AG08395 (cell line): ENCODE measurements at regions not wholly inside any gene's neighbourhood (a gene's known extent, or its start where the extent isn't known, plus 50 kb on each side); places are given as distances from the start of the nearest gene placed in this dataset.

ENCODE experiments used
- DNase-seq: peaks from one replicate; pipeline ENCODE4 v3.0.0; 2012; ENCODE audit warnings: mixed read lengths, low spot score

DNA sequence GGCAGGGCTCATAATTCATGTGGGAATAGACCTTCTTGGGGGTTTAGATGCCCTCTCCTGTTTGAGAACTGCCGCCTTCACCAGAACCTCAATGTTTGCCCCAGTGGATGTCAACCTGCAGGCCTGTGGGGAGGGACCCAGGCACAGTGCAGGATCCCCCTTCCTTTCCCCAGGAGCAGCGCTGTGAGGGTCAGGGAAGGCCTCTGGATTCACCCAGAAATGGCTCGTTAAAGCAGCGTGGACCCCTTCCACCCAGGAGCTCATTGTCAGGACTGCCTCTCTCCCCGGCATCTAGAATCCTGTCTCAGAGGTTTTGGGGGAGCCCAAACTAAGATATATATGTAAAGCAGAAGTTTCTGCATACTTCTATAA is 188.3 kb downstream of the GADD45G start:
- DNase-seq = no peak

DNA sequence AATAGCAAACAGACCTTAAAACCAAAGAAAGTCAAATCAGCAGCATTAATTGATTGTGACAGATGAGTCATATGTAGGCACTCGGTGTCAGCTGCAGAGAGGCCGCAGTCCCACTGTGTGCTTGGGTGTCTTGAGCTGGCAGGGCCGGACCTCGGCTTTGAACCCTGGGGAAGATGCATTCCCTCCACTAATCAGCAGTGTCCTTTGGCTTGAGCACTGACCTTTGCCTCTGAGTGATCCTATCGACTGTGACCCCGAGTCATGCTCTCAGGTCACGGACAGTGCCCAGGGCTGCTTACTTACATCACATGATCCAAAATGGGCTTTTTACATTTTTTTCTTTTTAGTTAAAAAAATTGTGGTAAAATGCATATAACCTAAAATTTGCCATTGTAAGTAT is 188.7 kb downstream of the GADD45G start:
- no peak for DNase-seq

DNA sequence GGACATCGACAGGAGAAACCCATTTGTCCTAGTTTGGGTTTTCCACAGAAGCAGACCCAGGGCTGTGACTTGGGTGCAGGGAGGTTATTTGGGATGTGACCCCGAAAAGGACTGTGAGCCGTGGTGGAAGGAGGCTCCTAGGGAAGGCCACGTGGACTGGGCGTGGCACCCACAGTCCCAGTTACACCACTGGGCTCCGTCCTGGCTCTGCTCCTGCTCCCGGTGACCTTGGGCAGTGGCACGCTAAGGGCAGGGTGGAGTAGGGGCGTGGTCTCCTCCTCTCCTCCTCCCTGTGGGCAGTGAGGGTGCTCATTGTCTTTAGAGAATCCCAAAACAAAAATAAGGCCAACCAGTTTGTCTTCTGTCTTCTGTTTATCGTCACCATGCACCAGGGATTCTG is 190.1 kb downstream of the GADD45G start:
- no peak for DNase-seq

DNA sequence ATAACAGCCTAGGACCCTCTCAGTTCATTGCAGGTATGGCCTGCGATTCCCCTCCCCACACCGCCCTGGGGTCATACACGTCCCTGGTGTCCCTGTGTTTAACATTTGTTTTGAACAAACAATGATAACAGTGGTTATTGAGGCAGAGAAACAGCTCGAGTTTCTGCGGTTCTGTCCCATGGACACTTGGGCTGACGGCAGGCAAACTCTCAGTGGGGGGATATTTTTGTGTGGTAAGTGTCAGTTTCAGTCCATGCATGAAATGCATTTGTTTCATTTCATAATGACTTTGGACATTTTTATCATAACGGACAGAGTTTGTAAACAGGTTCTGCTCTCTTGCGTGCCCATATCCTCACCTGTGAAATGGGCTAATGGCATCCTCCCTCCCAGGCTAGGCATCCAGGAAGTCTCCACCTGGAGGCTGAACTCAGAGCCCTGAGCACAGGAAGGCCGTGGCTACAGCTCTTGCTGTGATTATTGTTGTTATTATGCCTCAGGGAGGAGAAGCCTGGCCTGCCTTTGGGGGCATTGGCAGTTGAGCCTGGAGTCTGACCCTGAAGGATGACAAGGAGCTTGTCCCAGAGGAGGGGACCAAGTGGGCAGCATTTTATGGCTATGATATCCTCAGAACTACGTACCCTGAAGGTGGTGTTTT is 190.9 kb downstream of the GADD45G start:
- DNase-seq = no peak

DNA sequence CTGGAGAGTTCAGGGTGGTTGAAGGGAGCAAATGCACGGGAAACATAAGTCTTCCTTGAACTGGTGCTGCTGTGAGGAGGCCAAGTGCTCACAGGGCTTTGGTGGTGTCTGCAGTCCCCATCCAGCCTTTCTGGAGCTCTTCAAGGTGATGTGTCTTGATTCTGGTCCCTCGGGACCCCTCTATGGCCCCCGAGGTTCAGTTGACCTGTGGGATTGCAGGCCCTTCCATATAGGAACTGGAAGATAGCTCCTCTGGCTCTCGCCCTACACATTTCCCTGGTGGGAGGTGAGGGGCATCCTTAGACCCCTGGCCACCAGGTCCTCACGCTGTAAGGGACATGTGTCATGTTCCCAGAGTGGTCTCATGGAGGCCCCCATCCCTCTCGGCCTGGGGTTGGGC is 191.8 kb downstream of the GADD45G start:
- no peak for DNase-seq

DNA sequence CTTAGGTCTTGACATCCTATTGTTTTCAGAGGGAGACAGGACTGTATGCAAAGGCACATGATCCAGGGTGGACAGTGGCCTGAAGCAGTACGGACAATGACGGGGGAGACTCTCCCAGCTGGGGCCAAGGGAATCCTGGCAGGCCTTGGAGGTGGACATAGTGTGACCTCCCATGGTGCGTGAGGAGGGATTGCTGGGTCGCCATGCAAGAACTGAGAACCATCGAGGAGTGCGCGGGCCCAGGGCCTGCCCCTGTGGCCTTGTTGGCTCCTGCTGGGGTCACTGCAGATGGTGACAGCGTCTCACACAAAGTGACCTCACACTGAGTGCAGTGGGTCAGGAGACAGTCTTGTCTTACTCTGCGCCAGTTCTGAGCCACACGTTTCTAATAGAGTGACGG is 192.4 kb downstream of the GADD45G start:
- no peak for DNase-seq

DNA sequence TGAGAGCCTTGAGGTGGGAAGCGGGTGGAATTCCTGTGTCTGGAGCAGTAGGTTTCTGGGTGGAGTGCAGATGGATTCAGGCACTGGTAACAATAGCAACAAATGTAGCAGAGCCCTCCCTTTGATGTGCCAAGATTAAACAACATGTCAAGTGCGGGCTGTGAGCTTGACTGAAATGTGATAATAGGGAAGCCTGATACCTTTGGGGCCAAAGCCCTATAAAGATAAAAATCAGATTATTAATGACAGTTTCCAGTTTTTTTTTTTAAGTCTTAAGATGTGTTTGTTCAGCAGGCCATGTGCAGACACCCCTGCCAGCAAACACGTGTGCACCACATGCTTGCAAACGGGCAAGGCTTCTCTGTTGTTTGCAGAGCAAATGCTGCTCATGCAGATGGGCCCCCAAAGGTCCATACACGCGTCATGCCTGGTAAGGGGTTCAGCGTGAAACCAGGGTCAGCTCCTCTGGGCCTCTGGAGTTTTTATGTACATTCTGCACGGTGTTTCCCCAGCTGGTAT is 193.2 kb downstream of the GADD45G start:
- no peak for DNase-seq

DNA sequence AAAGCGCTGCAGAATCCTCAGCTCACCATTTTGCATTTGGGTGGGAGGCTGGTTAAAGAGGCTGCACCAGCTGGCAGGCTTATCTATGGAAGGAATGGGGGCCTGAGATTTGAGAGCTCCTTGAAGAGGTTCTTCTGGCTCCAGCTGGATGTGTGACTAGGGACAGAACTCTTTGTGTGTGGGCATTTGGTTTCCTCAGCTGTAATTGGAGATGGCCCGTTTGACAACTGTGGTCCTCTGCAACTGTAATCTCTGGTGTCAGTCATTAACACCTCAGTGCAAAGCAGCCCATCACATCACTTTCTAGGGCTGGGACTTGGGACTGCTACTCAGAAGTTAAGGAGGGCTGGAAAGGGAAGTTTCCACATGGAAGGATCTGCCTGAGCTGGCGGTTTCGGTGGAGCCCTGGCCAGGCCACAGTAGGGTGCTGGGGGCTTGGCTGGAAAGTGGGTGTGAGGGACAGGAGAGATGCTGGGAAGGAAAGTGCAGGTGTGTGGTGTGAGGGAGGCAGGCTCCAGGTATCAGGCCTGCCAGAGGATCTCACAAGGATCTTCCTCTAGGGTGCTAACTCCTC is 193.8 kb downstream of the GADD45G start:
- no peak for DNase-seq

DNA sequence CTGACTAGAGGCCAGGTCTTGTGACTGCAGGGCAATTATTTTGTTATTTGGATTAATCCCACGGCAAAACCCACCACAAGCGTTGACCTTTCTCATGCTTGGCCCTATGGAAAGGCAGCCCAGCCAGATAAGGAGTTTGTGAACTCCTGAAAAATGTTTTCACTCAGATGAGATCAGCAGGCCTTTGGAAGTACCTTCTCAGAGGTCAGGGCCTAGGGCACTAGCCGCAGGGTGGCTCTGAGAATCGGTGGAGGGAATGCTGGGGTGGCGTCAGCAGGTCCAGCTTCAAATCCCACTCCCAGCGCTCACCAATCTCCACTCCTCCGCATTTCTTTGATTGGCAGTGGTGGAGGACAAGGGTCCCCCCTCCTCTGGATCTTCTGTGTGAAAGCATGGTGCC is 194.4 kb downstream of the GADD45G start:
- no peak for DNase-seq

DNA sequence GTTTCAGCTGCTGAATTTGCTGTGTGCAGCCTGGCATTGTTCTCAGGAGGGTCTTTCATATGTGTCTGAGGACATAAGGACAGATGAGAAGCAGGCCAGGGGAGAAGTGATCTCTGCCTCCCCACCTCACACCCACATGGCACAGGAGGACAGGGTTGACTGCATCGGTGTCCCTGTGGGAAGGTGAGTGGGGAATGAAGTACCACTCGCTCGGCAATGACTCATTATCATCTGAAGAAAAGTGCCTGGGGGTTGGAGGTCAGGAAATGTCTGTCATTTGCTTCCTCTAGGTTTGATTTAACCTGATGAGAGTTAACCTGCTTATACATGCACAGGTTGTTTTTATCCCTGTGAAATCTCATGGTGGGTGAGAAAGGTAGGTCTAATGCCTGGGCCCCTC is 195.0 kb downstream of the GADD45G start:
- no peak for DNase-seq

DNA sequence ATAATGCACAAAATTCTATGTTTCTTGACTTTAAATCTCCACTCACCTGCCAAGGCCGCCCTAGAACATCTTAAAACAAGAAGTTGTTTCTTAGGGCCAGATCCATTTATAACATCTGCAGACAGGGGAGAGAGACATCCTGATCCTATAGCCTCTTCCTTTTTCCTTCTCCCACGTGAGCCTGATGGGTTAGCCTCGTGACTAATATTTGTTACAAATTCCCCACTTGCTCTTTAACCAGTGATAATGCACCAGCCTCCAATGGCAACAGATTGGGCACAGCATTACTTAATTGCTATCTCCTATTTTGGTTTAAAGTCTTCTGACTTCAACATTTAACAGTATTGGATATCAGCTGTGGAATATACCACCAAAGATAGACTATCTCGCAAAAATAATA is 196.5 kb downstream of the GADD45G start:
- DNase-seq = no peak

DNA sequence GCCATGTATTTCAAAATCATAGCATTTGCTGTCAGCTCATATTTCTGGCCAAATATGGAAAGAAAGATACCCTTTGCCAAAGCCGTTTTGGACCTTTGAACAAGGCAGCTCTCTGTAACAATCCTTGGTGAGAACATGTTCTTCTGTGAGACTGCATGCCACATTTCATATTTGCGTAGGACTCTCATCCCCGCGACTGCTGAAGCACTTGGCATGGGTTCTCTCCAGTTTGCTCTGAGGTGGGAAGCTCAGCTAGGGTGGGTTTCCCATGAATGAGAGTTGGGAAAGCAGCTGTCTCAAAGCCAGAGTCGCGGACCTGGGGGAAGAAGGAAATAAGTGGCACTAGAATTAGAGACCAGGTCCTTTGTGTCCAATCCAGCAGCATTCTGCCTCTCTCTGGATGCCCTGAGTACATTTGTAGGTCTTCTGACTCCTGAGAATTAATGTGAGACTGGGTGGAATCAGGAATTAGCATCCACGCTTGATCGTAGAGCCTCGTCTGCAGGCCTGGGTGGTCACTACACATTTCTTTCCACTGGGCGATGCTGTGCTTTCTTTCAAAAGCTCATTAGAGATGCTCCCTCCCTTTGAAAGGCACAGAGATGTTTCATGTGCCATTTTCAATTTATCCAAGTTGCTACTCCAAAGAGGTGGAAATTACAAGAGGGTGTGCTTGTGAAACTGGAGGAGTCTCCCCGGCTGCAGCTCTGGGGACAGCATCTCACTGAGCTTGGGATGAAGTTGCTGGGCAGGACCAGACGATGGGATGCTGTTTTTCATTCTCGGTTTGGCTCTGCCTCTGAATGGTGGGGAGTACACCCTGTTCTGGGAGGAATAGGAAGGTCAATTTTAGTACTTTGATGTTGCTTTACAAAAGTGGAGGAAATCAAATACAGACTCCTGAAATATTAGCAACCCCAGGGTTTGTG is 197.2 kb downstream of the GADD45G start:
- no peak for DNase-seq

DNA sequence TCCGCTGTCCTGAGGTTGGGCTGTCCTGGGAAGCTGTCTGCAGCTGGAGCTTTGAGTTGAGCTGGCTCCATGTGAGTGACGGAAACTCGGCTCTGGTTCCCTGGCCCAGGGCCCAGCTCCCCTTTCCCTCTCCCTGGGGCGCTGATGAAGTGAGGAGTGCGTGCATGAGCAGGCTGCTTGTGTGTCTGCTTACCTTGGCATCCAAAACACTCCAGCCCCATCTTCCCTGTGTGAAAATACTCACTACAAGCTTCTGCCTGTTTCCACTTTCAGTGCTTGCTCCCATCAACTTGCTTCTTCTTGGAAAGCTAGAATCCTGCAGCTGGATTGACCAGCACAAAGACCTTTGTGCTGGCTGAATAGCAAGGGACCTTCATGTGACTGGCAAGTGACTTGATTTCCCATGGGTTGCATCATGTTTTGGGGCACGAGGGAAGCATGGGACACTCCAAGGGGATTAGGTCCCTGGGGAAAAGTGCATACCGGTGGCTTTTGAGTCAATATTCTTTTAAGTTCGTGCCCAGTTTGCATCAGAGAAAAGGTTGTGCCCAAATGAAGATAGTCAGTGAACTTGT is 198.1 kb downstream of the GADD45G start:
- DNase-seq = no peak

DNA sequence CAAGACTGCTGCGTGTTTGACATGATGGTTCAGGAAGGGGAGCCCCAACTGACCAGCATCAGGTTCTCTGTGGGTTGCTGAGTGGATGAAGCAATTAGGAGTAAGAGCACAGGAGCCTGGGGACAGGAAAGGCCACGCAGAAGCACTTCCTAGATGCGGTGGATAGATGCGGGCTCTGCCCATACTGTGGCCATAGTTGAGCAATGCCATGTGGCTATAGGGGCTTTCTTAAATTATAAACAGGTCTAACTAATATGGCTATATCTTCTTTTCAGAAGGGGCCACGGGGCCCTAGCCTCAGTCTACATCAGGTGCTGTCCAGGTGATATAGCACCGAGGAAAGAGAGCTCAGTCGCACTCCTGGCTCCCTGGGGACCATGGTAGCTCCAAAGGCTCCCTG is 198.6 kb downstream of the GADD45G start:
- no peak for DNase-seq

DNA sequence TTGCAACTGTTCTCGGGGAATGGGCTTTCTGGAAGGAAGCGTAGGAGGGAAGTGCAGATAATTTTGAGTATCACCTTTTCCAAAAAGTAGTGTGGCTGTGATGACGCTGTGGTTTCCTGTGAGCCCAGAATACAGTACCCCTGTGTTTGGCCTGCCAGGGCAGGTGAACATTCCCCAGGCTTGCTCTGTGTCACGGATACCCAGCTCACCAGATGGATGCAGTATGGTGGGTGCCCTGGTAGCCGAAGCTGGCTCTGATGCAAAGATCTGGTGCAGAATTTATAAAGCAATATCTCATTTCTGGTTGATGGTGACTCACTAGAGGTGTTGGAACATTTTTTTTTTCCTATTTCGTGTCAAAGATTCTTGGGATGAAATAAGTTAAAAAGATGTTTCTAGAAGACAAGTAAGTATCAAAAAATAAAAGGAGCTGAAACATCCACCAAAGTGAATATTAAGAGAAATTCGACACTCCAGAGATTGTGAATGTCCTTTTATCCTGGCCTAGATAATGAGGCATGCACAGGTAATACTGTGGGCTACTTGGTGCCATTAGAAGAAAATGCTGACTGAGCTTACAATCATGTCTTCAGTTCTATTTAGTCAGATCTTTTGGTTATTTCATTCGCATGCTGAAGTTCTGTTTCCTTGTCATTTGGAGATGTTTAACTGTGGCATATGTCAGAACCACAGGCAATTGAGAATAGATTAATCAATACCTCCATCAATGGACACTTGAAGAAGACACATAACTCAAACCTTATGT is 200.1 kb downstream of the GADD45G start:
- DNase-seq = no peak

DNA sequence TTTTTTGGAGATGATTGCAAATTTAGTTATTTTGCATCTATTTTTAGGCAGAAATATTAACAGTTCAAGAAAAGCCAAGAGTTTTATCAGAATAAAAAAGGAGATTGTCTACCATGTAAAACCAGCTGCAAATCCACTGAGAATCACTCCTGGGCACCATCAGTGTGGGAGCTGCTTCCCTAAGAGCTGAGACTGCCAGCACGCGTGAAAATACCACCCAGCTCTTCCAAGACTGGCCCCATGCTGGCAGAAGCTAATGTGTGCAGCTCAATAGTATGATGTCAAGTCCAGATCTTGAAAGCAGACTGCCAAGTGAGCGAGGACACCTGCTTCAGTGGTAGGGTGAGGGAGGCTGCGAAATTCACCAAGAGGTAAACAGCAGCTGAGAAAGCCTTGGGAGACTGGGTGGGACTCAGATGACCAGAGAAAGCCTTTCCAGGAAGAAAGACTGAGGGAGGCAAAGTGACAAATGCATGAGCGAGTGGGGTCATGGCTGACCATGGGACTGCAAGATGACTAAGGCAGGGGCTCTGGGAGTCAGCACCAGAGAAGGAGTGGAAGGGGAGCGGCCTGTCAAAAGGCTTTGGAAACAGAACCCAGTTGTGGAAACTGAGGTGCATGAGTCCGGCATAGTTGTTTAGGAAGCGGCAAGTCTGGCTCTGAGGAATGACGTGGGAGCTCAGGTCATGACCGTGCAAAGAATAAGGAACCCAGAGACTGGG is 200.9 kb downstream of the GADD45G start:
- no peak for DNase-seq

DNA sequence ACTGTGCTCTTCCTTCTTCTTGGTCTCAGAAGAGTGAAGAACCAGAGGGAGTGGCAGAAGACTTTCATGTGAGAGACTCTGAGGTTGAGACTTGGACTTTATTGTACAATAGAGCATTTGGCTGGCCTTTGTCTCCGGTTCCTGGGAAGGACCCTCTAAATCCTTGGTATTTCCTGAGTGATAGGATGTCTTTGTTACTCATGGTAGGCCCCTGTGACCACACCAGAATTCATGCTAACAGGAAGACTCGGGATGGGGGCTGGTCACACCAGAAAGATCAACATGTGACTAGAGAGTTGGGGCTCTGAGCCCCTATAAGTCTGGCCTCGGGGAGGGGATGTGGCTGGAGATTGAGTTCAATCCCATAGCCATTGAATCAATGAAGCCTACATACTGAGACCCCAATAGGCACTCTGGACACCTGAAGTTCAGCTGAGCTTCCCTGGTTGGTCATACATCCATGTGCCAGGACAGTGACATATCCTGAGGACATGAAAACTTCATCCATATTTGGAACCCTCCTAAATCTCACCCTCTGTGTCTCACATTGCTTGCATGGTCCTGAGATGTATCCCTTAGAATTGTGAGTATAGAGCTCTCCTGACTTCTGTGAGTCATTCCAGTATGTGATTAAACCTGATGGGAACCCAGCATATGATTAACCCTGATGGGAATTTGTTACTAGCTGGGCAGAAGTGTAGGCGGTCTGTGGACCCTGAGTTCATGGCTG is 201.7 kb downstream of the GADD45G start:
- peak; percentile 34 for DNase-seq

DNA sequence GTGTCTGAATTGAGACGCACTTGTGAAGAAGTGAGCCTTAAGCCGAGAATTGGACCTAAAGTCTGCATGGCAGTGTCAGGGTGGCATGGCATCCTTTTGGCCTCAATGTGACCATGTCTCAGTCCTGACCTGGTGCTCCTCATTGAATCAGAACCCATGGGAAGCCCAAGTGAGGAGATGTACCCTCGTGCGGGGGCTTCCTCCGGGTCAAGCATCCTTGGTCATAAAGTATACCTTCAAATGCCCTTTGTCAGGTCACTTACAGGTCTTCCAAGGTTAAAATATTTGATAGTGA is 202.2 kb downstream of the GADD45G start:
- no peak for DNase-seq

DNA sequence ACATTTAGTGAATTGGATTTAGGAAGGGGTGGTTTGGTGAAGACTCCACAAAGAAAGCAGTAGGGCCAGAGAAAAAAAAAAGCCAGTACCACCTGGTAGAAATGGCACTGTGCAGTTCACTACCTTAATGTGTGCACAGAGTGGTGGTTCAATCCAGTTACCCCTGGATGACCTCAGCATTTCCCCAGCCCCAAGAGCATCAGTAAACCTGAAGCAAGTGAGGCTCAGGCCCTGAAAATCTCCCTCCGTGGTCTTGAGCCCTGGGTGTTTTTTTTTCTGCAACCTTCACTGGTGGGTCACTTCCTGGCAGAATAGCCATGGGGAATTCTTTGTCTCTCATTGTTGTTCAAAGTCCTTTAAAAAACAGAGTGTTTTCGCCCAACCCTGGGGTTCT is 202.9 kb downstream of the GADD45G start:
- DNase-seq = no peak

DNA sequence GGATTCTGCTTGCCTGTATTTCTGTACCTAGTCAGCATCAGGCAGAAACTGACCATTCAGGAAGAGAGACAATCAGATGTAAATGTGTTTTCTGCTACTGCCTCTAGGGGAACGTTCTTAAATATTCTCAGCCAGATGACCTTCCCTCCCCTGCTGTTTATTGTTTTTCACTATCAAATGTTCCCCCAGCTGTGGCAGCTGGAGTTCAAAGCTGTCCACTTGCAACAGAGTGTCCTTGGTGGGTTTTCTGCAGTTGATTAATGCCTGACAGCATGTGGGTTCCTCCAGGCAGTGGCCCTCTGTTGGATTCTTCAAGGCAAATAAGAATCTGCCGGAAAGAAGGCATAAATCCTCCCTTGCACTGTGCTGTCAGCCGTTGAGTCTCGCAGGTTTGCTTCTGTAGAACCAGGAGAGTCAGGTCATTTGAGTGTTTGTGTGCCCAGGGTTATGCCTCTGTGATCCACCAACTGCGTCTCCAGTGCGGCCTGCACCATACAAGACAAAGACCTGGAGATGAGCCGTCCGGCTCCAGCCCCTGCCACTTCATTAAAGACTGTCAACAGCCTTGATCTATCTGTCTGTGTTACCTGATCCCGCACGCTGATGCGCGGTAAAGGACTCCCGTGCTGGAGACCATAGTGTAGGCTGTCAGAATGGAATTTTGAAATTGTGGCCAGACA is 203.4 kb downstream of the GADD45G start:
- DNase-seq = no peak
